Loucy (cell line): ENCODE measurements at regions not wholly inside any gene's neighbourhood (a gene's known extent, or its start where the extent isn't known, plus 50 kb on each side); places are given as distances from the start of the nearest gene placed in this dataset.

Experiments
- EZH2phosphoT487 ChIP-seq: fragments of 200-600 bp; IDR thresholded peaks from 2 replicates; pipeline ENCODE4 v1.6.1; 2018; ENCODE audit warnings: antibody characterized with exemption, mild to moderate bottlenecking, moderate library complexity, borderline replicate concordance
- TF ChIP-seq, protein P1 (sequence below): fragments of 200-600 bp; sonication (generic); conservative IDR thresholded peaks from 2 replicates; pipeline ENCODE4 v1.5.1; 2014; ENCODE audit warnings: mild to moderate bottlenecking, antibody characterized with exemption, low read length

DNA sequence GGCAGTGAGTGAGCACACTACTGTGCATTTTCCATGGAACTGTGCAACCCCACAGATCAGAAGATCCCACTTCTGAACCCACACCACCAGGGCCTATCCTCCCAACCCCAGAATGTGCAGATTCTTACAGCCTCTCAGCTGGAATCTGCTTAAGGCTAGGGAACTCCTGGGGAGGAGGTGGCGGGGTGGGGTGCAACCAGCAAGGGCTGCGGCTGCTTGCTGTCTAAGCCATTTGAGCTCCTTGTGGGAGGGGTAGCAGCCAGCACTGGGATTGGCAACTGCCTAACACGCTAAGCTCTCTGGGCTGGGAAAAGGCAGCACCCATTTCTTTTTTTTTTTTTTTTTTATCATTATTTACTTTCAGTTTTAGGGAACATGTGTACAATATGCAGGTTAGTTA lies 353.3 kb downstream of the RAB28 start:
- TF ChIP-seq, protein P1, sequence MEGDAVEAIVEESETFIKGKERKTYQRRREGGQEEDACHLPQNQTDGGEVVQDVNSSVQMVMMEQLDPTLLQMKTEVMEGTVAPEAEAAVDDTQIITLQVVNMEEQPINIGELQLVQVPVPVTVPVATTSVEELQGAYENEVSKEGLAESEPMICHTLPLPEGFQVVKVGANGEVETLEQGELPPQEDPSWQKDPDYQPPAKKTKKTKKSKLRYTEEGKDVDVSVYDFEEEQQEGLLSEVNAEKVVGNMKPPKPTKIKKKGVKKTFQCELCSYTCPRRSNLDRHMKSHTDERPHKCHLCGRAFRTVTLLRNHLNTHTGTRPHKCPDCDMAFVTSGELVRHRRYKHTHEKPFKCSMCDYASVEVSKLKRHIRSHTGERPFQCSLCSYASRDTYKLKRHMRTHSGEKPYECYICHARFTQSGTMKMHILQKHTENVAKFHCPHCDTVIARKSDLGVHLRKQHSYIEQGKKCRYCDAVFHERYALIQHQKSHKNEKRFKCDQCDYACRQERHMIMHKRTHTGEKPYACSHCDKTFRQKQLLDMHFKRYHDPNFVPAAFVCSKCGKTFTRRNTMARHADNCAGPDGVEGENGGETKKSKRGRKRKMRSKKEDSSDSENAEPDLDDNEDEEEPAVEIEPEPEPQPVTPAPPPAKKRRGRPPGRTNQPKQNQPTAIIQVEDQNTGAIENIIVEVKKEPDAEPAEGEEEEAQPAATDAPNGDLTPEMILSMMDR: no peak
- TF ChIP-seq EZH2phosphoT487: no peak
